ENCODE measurements at regions not wholly inside any gene's neighbourhood (a gene's known extent, or its start where the extent isn't known, plus 50 kb on each side); places are given as distances from the start of the nearest gene placed in this dataset.

GRCh38 chr14:65906948-65907347 lies 494.4 kb downstream of the FUT8 start:
- intact Hi-C loops (cut with micrococcal nuclease), result no loop called here
- peaks cover 18 to 20% of the 10 kb centered on the region in 2 donors for H3K4me1 Mint-ChIP-seq
- 94% methylated on average over 2 of the region's 2 CpGs for WGBS (ENCODE audit: insufficient coverage)
- H3K36me3 Mint-ChIP-seq, result no peaks in the 10 kb centered on the region
- Histone ChIP-seq H3K36me3 (ENCODE audit: control insufficient read depth, insufficient read depth, low read length) (no peaks in the 10 kb centered on the region), H3K27me3 (ENCODE audit: control insufficient read depth, insufficient read depth, low read length) (no peaks in the 10 kb centered on the region), H3K9me3 (ENCODE audit: control insufficient read depth, insufficient read depth, low read length) (no peaks in the 10 kb centered on the region), H3K27ac (ENCODE audit: low read length) (no peak overlapping the region), H3K4me3 (ENCODE audit: low read length) (no peak overlapping the region), H3K4me1 (ENCODE audit: control insufficient read depth, insufficient read depth, low read length) (no peaks in the 10 kb centered on the region)
- TF ChIP-seq CTCF (IDR thresholded peaks at IDR 0.05), result no peak
- DNase-seq (no peak), ATAC-seq (no peak)
- H3K27me3 Mint-ChIP-seq (ENCODE audit: low read depth in 2 of 2), result no peaks in the 10 kb centered on the region
- H3K27ac Mint-ChIP-seq, result no peak overlapping the region
- H3K4me3 Mint-ChIP-seq, result no peak overlapping the region
- H3K9me3 Mint-ChIP-seq, result no peaks in the 10 kb centered on the region

- Histone ChIP-seq H3K27me3 (ENCODE audit: control insufficient read depth, insufficient read depth, low read length) (no peaks in the 10 kb centered on the region), H3K27ac (ENCODE audit: low read length) (no peak overlapping the region), H3K36me3 (ENCODE audit: control insufficient read depth, insufficient read depth, low read length) (no peaks in the 10 kb centered on the region), H3K4me1 (ENCODE audit: control insufficient read depth, insufficient read depth, low read length) (no peaks in the 10 kb centered on the region), H3K9me3 (ENCODE audit: control insufficient read depth, insufficient read depth, low read length) (no peaks in the 10 kb centered on the region), H3K4me3 (ENCODE audit: low read length) (no peak overlapping the region)
- 89% methylated on average over 4 of the region's 4 CpGs for WGBS (ENCODE audit: insufficient coverage)
- no peak overlapping the region for H3K27ac Mint-ChIP-seq
- intact Hi-C loops (cut with micrococcal nuclease), result no loop called here
- H3K27me3 Mint-ChIP-seq (ENCODE audit: low read depth in 2 of 2), result no peaks in the 10 kb centered on the region
- TF ChIP-seq CTCF (IDR thresholded peaks at IDR 0.05), result no peak
- no peak overlapping the region for H3K4me3 Mint-ChIP-seq
- H3K9me3 Mint-ChIP-seq, result peaks cover 0 to 5% of the 10 kb centered on the region in 2 donors
- DNase-seq (no peak), ATAC-seq (no peak)
- H3K36me3 Mint-ChIP-seq, result no peaks in the 10 kb centered on the region
- H3K4me1 Mint-ChIP-seq, result peaks cover 28 to 34% of the 10 kb centered on the region in 2 donors
These were observed 497.7 kb downstream of the FUT8 start for GRCh38 chr14:65910108-65910786.

GRCh38 chr14:65915125-65915524 lies 502.6 kb downstream of the FUT8 start:
- no peak for TF ChIP-seq CTCF (IDR thresholded peaks at IDR 0.05)
- intact Hi-C loops (cut with micrococcal nuclease), result no loop called here
- Mint-ChIP-seq H3K36me3 (no peaks in the 10 kb centered on the region), H3K4me1 (peaks cover 36 to 45% of the 10 kb centered on the region in 2 donors), H3K27ac (peak overlapping the region; percentile 7 to 52), H3K27me3 (ENCODE audit: low read depth in 2 of 2) (no peaks in the 10 kb centered on the region), H3K9me3 (peaks cover 0 to 5% of the 10 kb centered on the region in 2 donors), H3K4me3 (no peak overlapping the region)
- H3K36me3 ChIP-seq (ENCODE audit: control insufficient read depth, insufficient read depth, low read length), result no peaks in the 10 kb centered on the region
- DNase-seq (no peak), ATAC-seq (peak in 2 of 3 donors; percentile 61 to 64)
- no peak overlapping the region for H3K27ac ChIP-seq (ENCODE audit: low read length)
- H3K9me3 ChIP-seq (ENCODE audit: control insufficient read depth, insufficient read depth, low read length), result no peaks in the 10 kb centered on the region
- no peak overlapping the region for H3K4me3 ChIP-seq (ENCODE audit: low read length)
- H3K4me1 ChIP-seq (ENCODE audit: control insufficient read depth, insufficient read depth, low read length), result no peaks in the 10 kb centered on the region
- no peaks in the 10 kb centered on the region for H3K27me3 ChIP-seq (ENCODE audit: control insufficient read depth, insufficient read depth, low read length)

GRCh38 chr14:65916055-65916454 lies 503.5 kb downstream of the FUT8 start:
- no peak overlapping the region for H3K27ac Mint-ChIP-seq
- H3K9me3 ChIP-seq (ENCODE audit: control insufficient read depth, insufficient read depth, low read length), result no peaks in the 10 kb centered on the region
- intact Hi-C loops (cut with micrococcal nuclease), result no loop called here
- no peak for ATAC-seq
- no peak for DNase-seq
- no peaks in the 10 kb centered on the region for H3K36me3 ChIP-seq (ENCODE audit: control insufficient read depth, insufficient read depth, low read length)
- TF ChIP-seq CTCF (IDR thresholded peaks at IDR 0.05), result no peak
- no peak overlapping the region for H3K27ac ChIP-seq (ENCODE audit: low read length)
- no peaks in the 10 kb centered on the region for H3K27me3 Mint-ChIP-seq (ENCODE audit: low read depth in 2 of 2)
- no peaks in the 10 kb centered on the region for H3K27me3 ChIP-seq (ENCODE audit: control insufficient read depth, insufficient read depth, low read length)
- peaks cover 34 to 41% of the 10 kb centered on the region in 2 donors for H3K4me1 Mint-ChIP-seq
- H3K4me1 ChIP-seq (ENCODE audit: control insufficient read depth, insufficient read depth, low read length), result no peaks in the 10 kb centered on the region
- H3K9me3 Mint-ChIP-seq, result peaks cover 0 to 5% of the 10 kb centered on the region in 2 donors
- no peak overlapping the region for H3K4me3 ChIP-seq (ENCODE audit: low read length)
- WGBS (ENCODE audit: insufficient coverage), result 100% methylated on average over 2 of the region's 2 CpGs
- no peaks in the 10 kb centered on the region for H3K36me3 Mint-ChIP-seq
- H3K4me3 Mint-ChIP-seq, result peak overlapping the region; percentile 7

Data from natural killer cell (primary cell).